DMS153 treated with DMSO at 0.1 percent for 48 hours (cell line): ENCODE measurements at regions not wholly inside any gene's neighbourhood (a gene's known extent, or its start where the extent isn't known, plus 50 kb on each side); places are given as distances from the start of the nearest gene placed in this dataset.

Source experiments
- DNase-seq: peaks from one replicate; lab custom pipeline; 2025; ENCODE audit not compliant: unreplicated experiment; lab: John Stamatoyannopoulos, UW

DNA sequence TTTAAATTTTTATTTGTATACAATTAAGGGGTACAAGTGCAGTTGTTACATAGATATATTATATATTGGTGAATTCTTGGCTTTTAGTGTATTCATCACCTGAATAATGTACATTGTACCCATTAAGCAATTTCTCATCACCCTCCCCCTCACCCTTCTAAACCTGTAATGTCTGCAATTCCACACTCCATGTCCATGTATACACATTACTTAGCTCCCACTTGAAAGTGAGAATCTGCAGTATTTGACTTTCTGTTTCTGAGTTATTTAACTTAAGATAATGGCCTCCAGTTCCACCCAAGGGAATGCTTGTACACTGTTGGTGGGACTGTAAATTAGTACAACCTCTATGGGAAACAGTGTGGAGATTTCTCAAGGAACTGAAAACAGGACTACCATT lies 383.2 kb upstream of the KCNMB2 start:
- no peak for DNase-seq

DNA sequence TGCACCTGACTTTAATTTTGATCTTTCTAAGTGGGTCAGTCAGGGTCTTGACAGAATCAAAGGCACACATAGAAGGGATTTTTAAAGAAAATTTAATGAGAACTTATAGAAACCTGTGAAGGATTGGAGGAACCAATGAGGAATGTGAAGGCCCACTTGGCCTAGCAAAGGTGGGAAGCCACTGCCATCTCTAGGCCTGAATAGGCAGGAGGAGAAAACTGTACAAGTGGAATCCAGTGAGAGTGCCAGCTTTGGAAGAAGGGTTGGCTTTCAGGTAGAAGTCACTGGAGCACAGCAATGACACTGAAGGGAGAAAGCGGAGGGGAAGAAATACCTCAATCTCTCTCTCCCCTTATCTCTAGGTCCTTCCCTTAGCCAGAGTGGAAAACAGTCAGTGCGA lies 380.7 kb upstream of the KCNMB2 start:
- DNase-seq, result no peak

GRCh38 chr3:178156301-178156700 lies 379.9 kb upstream of the KCNMB2 start:
- no peak for DNase-seq

DNA sequence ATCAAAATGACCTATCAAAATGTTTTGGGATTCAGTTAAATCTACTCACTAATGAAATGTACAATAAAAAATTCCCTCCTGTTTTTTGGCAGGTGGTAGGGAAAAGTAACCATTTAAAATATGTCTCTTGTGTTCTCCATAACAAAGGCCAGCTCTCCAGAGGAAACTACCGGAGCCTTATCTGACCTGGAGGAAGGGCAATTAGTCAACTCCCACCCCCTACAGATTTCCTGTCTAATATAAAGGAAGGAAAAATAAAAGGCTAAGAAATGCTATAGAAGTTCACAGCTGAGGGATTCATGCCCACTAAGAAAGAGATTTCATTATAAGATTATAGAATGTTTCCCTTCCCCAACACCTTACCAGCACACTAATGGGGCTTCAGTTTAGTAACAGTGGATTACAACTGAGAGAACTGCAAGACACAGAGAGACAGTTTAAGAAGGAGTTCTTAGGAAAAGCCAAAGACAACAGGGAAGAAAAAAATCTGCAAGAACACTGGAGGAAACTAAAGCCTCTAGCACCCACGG lies 376.5 kb upstream of the KCNMB2 start:
- DNase-seq, result no peak

DNA sequence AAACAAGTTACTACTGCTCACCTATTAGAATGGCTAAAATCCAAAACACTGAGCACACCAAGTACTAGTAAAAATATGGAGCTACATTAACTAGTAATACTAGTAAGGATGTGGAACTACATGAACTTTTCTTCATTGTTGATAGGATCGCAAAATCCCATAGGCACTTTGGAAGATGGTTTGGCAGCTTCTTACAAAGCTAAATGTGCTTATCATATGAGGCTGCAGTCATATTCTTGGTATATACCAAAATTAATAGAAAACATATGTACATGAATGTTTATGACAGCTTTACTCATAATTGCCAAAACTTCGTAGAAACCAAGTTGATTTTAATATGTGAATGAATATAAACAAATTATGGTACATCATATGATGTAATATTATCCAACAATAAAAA lies 366.8 kb upstream of the KCNMB2 start:
- DNase-seq, result no peak

GRCh38 chr3:178170698-178171535 lies 365.3 kb upstream of the KCNMB2 start:
- DNase-seq, result no peak

- no peak for DNase-seq
Observed at GRCh38 chr3:178172121-178172520, 364.1 kb upstream of the KCNMB2 start.

DNA sequence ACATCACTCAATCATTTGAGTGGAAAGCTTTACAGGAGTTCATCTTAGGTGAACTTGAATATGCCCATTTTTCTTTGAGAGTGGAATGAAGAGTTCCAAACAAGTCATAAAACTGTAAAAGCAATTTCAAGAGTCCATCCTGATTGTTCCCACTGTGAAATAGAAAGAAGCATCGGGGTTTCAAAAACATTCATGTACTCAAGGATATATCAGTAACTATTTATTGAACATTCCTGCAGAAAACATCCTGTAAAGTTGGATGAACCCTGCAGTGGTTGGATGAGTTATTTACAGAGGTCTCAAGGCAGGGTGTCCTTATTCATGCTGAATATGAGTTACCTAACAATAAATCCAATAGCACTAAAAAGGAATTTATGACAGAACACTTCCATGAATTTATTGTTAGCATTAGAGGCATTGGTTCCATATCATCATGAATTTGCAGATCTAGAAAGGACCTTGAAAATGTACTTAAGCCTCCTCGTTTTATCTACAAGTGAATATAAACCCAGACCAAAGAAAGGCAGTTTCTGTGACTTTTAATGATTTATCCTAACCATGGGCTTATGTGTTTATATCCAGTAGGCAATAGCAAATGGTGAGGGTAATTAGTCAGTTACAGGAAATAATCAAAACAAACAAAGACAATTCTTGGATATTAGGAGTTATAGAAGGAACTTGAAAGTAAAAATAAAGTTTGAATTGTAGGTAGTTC lies 361.9 kb upstream of the KCNMB2 start:
- no peak for DNase-seq

DNA sequence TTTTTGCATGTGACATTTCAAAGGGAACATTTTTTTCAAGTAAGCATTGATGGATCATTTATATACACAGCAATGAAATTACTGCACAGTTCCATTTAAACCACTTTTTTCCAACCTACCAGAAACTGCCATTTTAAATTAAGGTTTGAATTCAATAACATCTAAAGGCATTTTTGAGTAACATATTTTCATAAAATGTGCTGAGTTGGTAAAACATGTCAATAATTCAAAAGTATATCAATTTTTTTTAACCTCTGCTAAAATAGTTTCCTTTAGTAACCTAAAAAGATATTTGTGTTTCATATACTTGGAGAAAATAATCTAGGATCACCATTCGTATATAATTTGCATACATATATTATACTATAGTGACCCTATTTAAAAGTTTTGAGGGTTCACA lies 355.1 kb upstream of the KCNMB2 start:
- DNase-seq, result no peak

DNA sequence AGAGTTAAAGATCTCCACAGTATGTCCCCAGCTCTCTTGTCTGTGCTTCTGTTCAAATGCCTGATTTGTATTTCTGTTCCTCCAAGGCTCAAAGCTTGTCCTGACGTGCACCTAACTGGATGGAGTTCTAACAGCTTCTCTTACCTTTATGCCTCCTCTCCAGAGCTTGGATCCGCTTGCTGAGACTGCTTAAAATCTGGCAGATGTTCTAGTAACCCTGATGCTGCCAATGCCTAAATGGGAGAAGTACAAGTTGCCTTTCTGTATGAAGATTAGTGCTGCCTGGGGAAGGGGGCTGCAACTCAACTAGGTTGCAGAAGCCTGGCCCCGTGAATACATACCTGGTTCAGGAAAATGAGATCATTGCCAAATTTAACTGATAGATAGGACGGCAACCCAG lies 354.5 kb upstream of the KCNMB2 start:
- no peak for DNase-seq

DNA sequence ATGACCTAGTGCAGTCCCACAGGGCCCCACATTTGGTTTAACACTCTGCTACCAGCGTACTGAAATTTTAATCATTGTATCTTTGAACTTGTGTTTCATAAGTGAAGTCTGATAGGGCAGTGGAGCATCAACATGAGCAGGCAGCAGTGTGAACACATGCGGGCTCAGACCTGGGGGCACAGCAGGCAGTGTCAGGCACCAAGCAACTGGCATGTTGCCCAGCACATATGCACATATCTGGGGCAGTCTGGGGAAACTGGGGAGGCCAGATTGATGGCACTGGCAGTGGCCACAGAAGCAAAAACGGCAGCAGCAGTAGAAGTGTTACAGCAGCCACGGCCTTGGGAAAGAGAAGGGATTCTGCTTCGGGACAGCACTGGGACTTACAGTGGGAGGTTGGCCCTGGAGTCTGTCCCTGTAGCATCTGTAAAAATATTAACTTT lies 353.9 kb upstream of the KCNMB2 start:
- no peak for DNase-seq

- no peak for DNase-seq
Observed at GRCh38 chr3:178184833-178185232, 351.4 kb upstream of the KCNMB2 start.

- DNase-seq, result no peak
Observed at GRCh38 chr3:178186666-178187065, 349.6 kb upstream of the KCNMB2 start.

GRCh38 chr3:178189854-178190253 lies 346.4 kb upstream of the KCNMB2 start:
- DNase-seq, result no peak

DNA sequence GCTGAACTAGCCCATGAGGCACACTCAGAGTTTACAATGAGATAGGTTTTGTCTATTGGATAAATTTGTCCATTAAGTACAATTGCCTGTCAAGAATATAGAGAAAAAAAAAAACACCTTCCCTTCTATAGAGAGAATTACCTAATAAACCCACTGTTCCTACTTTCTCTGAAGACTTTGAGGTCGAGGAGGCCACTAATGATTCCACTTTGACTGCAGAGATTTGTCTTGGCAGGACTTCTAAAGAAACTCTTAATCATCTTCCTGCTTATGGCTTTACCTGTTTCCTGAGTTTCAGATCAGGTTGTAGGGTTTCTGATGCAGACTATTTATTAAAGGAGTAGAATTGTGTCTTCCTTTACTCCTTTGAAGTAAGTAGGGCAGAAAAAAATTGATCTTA lies 342.4 kb upstream of the KCNMB2 start:
- no peak for DNase-seq

GRCh38 chr3:178194539-178194938 lies 341.7 kb upstream of the KCNMB2 start:
- DNase-seq, result no peak

GRCh38 chr3:178195824-178196223 lies 340.4 kb upstream of the KCNMB2 start:
- DNase-seq, result no peak

GRCh38 chr3:178198329-178198728 lies 337.9 kb upstream of the KCNMB2 start:
- DNase-seq, result no peak

DNA sequence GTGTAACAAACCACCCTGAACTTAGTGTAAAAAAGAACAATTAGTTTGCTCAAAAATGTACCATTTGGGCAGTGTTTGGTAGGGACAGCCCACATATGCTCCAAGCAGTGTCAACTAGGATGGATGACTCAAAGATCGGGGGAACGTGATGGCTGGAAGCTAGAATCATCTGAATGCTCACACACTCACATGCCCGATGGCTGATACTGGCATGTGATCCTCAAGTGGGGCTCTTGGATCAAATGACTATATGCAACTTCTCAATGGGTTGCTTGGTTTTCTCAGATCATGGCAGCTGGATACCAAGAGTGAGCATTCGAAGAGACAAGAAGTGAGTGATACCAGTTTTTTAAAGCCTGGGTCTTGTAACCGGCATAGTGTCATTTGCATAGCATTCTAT lies 335.9 kb upstream of the KCNMB2 start:
- no peak for DNase-seq

- DNase-seq, result no peak
Observed at GRCh38 chr3:178201714-178202113, 334.5 kb upstream of the KCNMB2 start.

DNA sequence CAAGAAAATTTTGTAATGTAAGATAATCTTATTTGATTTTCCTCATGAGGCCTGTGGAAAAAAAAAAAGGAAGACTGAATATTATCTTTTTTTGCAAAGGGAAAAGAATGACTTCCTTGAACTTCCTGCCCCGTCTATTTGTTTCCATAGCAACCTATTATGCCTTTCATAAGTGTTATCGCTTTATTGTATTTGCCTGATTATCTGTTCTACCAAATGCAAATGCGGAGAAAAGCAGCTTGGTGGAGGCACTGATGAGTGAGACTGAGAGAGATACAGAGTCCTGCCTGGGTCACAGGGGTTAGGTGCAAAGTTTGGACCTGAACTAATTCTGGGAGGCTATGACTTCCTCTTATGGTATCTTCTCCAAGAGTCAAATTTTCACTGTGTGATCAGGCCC lies 334.0 kb upstream of the KCNMB2 start:
- DNase-seq, result no peak

DNA sequence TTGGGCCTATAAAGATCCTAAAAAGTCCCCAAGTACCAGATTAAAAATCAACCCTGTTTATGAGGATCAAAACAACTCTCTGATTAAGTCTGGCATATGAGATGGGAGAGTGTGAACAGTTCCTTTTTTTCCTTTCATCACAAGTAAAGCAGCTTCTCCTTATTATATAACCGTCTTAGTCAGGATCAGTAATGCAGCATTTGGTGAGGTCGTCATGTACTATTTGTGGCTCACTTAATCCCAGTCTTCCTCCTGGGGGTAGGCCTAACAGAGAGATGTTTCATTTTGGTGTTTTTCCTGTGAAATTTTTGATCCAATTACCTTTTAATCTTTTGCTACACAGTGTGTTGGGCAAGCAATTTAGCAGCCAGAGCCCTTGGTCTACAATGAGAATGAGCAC lies 333.1 kb upstream of the KCNMB2 start:
- DNase-seq, result no peak
